ENCODE measurements at regions not wholly inside any gene's neighbourhood (a gene's known extent, or its start where the extent isn't known, plus 50 kb on each side); places are given as distances from the start of the nearest gene placed in this dataset.

- no peak for TF ChIP-seq CTCF (IDR thresholded peaks at IDR 0.05)
- TF ChIP-seq EP300 (IDR thresholded peaks at IDR 0.05): no peak
- no peak for TF ChIP-seq POLR2A (IDR thresholded peaks at IDR 0.05)
These were observed 69.2 kb downstream of the MAP1LC3B2 start for GRCh38 chr12:116628450-116628793.

Data from tibial nerve (tissue), 4 donors.